Panc1 (cell line): ENCODE measurements at regions not wholly inside any gene's neighbourhood (a gene's known extent, or its start where the extent isn't known, plus 50 kb on each side); places are given as distances from the start of the nearest gene placed in this dataset.

ENCODE experiments used
- ATAC-seq: fragments of 200-7000 bp; cut with Tn5 transposase; 2 replicates; pipeline ENCODE4 v1.9.1; 2020; ENCODE audit warnings: mild to moderate bottlenecking, moderate library complexity
- BruUV-seq: library from RNA; stranded (reverse); fragments of 400-500 nt; replicated peaks from 2 replicates; lab custom pipeline; 2021; lab: Mats Ljungman, UMichigan
- CTCF ChIA-PET: fragments of 300-600 bp; sonication (Branson Sonifier 250); formaldehyde crosslinking; loops from one replicate; lab custom pipeline; 2022; ENCODE audit warnings: antibody characterized with exemption; lab: Charles Lee
- POLR2A ChIA-PET: fragments of 300-600 bp; sonication (Branson Sonifier 250); formaldehyde crosslinking; loops from one replicate; lab custom pipeline; 2022; ENCODE audit warnings: antibody characterized with exemption; lab: Charles Lee
- DNase-seq: peaks from one replicate; pipeline ENCODE4 v3.0.0-alpha.2; 2010; ENCODE audit warnings: low read depth, low spot score
- H3K27ac ChIP-seq: 2 replicates; pipeline ENCODE4 v1.5.1; 2011; ENCODE audit warnings: mild to moderate bottlenecking, low read length, inconsistent platforms
- H3K27me3 ChIP-seq: fragments of 200-500 bp; sonication (Bioruptor generic); 2 replicates; pipeline ENCODE4 v1.6.0; 2014; ENCODE audit warnings: low read length, inconsistent platforms; ENCODE audit not compliant: control insufficient read depth, insufficient read depth
- H3K36me3 ChIP-seq: fragments of 200-500 bp; sonication (Bioruptor generic); 2 replicates; pipeline ENCODE4 v1.5.1; 2014; ENCODE audit warnings: inconsistent platforms, mild to moderate bottlenecking, low read length, moderate library complexity; ENCODE audit not compliant: control insufficient read depth, insufficient read depth
- H3K4me1 ChIP-seq: 2 replicates; pipeline ENCODE4 v1.5.1; 2011; ENCODE audit warnings: inconsistent platforms, mild to moderate bottlenecking, low read length, moderate library complexity; ENCODE audit not compliant: control insufficient read depth, insufficient read depth
- H3K4me3 ChIP-seq, 2 experiments: 2 replicates each; pipeline ENCODE4 v1.5.1; 2011 to 2012; ENCODE audit warnings: low read depth in 2 of 2, low read length in 2 of 2, mild to moderate bottlenecking in 2 of 2, inconsistent platforms in 1 of 2, moderate library complexity in 1 of 2
- H3K9me3 ChIP-seq: fragments of 200-500 bp; sonication (Bioruptor generic); 2 replicates; pipeline ENCODE4 v1.5.1; 2014; ENCODE audit warnings: low read depth, mild to moderate bottlenecking, inconsistent platforms, low read length, moderate library complexity; ENCODE audit not compliant: control insufficient read depth, insufficient read depth
- CTCF ChIP-seq: fragments of 450-650 bp; IDR thresholded peaks from 2 replicates; pipeline ENCODE4 v1.5.1; 2017; ENCODE audit warnings: mild to moderate bottlenecking
- POLR2AphosphoS5 ChIP-seq: IDR thresholded peaks from 2 replicates; pipeline ENCODE4 v1.6.1; 2012; ENCODE audit warnings: mild to moderate bottlenecking, low read depth, low read length, moderate library complexity
- REST ChIP-seq, 2 experiments: IDR thresholded peaks; 2 replicates each; pipeline ENCODE4 v1.6.1; 2011 to 2012; ENCODE audit warnings: low read depth in 2 of 2, control low read depth in 1 of 2, low read length in 1 of 2, mild to moderate bottlenecking in 1 of 2, moderate library complexity in 1 of 2; ENCODE audit not compliant: insufficient read depth in 1 of 2
- SIN3A ChIP-seq: IDR thresholded peaks from 2 replicates; pipeline ENCODE4 v1.6.1; 2012; ENCODE audit warnings: low read depth, mild to moderate bottlenecking, low read length, moderate library complexity, borderline replicate concordance; ENCODE audit not compliant: insufficient read depth
- TCF7L2 ChIP-seq: IDR thresholded peaks from 2 replicates; pipeline ENCODE4 v1.6.1; 2011; ENCODE audit warnings: mild to moderate bottlenecking, low read depth, low read length, inconsistent platforms
- in situ Hi-C: cut with HindIII; loops from 2 replicates; pipeline ENCODE4 v1.10.0; 2016; ENCODE audit warnings: low sequenced_read_pairs, low pct_unique_long_range_greater_than_20kb
- intact Hi-C: fragments of 100-400 bp; cut with micrococcal nuclease; formaldehyde crosslinking; loops from one replicate; pipeline ENCODE4 v1.10.0; 2022; ENCODE audit not compliant: unreplicated experiment

GRCh38 chrX:145677109-145677817 lies 140.4 kb upstream of the SLITRK2 start:
- BruUV-seq, result no TSS peak
- POLR2A ChIA-PET, result no interaction called here
- CTCF ChIA-PET, result no interaction called here
- Histone ChIP-seq H3K27ac (no peak overlapping the region), H3K4me3 (no peak overlapping the region), H3K36me3 (no peaks in the 10 kb centered on the region), H3K9me3 (no peaks in the 10 kb centered on the region), H3K27me3 (no peaks in the 10 kb centered on the region), H3K4me1 (no peaks in the 10 kb centered on the region)
- intact Hi-C loops (no loop called here), in situ Hi-C loops (no loop called here)
- no peak for TF ChIP-seq TCF7L2
- no peak for TF ChIP-seq SIN3A
- TF ChIP-seq POLR2AphosphoS5, result no peak
- no peak for TF ChIP-seq CTCF
- TF ChIP-seq REST (IDR thresholded peaks at IDR 0.05; ENCODE audit: insufficient read depth in 1 of 2, low read depth in 2 of 2, low read length in 1 of 2), result no peak
- ATAC-seq, result no peak
- no peak for DNase-seq

GRCh38 chrX:145682518-145683298 lies 134.9 kb upstream of the SLITRK2 start:
- POLR2A ChIA-PET, result no interaction called here
- in situ Hi-C loops, result no loop called here

More at GRCh38 chrX:145682518-145683298, 134.9 kb upstream of the SLITRK2 start:
- H3K36me3 ChIP-seq, result no peaks in the 10 kb centered on the region
- no peak overlapping the region for H3K27ac ChIP-seq
- no peak overlapping the region for H3K4me3 ChIP-seq
- CTCF ChIA-PET, result no interaction called here
- ATAC-seq (no peak), DNase-seq (no peak)
- no peaks in the 10 kb centered on the region for H3K27me3 ChIP-seq
- BruUV-seq, result no TSS peak
- no peaks in the 10 kb centered on the region for H3K9me3 ChIP-seq
- intact Hi-C loops, result no loop called here
- H3K4me1 ChIP-seq, result no peaks in the 10 kb centered on the region
- TF ChIP-seq TCF7L2 (no peak), REST (IDR thresholded peaks at IDR 0.05; ENCODE audit: insufficient read depth in 1 of 2, low read depth in 2 of 2, low read length in 1 of 2) (no peak), POLR2AphosphoS5 (no peak), CTCF (no peak), SIN3A (no peak)
